Spleen (tissue), 11 donors: ENCODE measurements at regions not wholly inside any gene's neighbourhood (a gene's known extent, or its start where the extent isn't known, plus 50 kb on each side); places are given as distances from the start of the nearest gene placed in this dataset.

ENCODE experiments used
- DNase-seq: peaks from one replicate; pipeline ENCODE4 v3.0.0-alpha.2; 2020
- H3K27ac ChIP-seq, 8 donors: fragments of 200-600 bp; sonication (generic) in 7 of 8; 1 replicate in 4 of 8; 2 replicates in 4 of 8; pipeline versions ENCODE4 v1.5.0 to v1.8.0; 2016 to 2021; ENCODE audit warnings: inconsistent platforms in 4 of 8, mild to moderate bottlenecking in 4 of 8, moderate library complexity in 1 of 8
- H3K27me3 ChIP-seq, 7 donors: fragments of 200-600 bp; sonication (generic) in 6 of 7; replicated peaks in 1 of 7; 1 replicate in 4 of 7; 2 replicates in 3 of 7; pipeline versions ENCODE4 v1.5.0 to v1.8.0; 2016 to 2021; ENCODE audit warnings: inconsistent platforms in 3 of 7, mild to moderate bottlenecking in 1 of 7
- H3K36me3 ChIP-seq, 6 donors: fragments of 200-600 bp; sonication (generic) in 5 of 6; 1 replicate in 4 of 6; 2 replicates in 2 of 6; pipeline versions ENCODE4 v1.5.0 to v1.8.0; 2016 to 2021; ENCODE audit warnings: inconsistent platforms in 2 of 6
- H3K4me1 ChIP-seq, 6 donors: fragments of 200-600 bp; sonication (generic) in 5 of 6; 1 replicate in 3 of 6; 2 replicates in 3 of 6; pipeline versions ENCODE4 v1.5.0 to v1.8.0; 2016 to 2021; ENCODE audit warnings: inconsistent platforms in 3 of 6
- H3K4me3 ChIP-seq, 8 donors: fragments of 200-600 bp; sonication (generic) in 7 of 8; 1 replicate in 4 of 8; 2 replicates in 4 of 8; pipeline versions ENCODE4 v1.5.0 to v1.8.0; 2016 to 2021; ENCODE audit warnings: inconsistent platforms in 4 of 8, mild to moderate bottlenecking in 4 of 8, moderate library complexity in 2 of 8
- H3K9me3 ChIP-seq, 8 donors: fragments of 200-600 bp; sonication (generic) in 7 of 8; 1 replicate in 4 of 8; 2 replicates in 4 of 8; pipeline versions ENCODE4 v1.5.0 to v1.8.0; 2016 to 2021; ENCODE audit warnings: inconsistent platforms in 4 of 8
- CTCF ChIP-seq, 11 experiments: fragments of 200-600 bp in 7 of 11; fragments of 450-650 bp in 4 of 11; sonication (generic) in 4 of 11; IDR thresholded peaks in 8 of 11; conservative IDR thresholded peaks in 3 of 11; 1 replicate in 7 of 11; 2 replicates in 4 of 11; pipeline versions ENCODE4 v1.4.0 to v1.8.0; 2016 to 2021; ENCODE audit warnings: antibody characterized with exemption in 11 of 11, inconsistent platforms in 4 of 11, mild to moderate bottlenecking in 1 of 11
- POLR2A ChIP-seq, 3 donors: fragments of 450-650 bp; IDR thresholded peaks; one replicate each; pipeline ENCODE4 v1.5.1; 2017; ENCODE audit warnings: antibody characterized with exemption in 3 of 3, mild to moderate bottlenecking in 1 of 3
- POLR2AphosphoS5 ChIP-seq, 3 donors: sonication (generic); formaldehyde crosslinking; IDR thresholded peaks; one replicate each; pipeline ENCODE4 v1.5.1; 2017; ENCODE audit warnings: antibody characterized with exemption in 3 of 3
- WGBS, 5 donors: extraction: QIAGEN DNeasy Blood & Tissue Kit in 3 of 5; methylation state at CpG; one replicate each; pipeline versions ENCODE4 v1.1.5 to v1.1.7; 2013 to 2018; 5-methylcytosine and 5-hydroxymethylcytosine counted together
- intact Hi-C: fragments of 100-400 bp; cut with DNase I; formaldehyde crosslinking; loops from one replicate; pipeline ENCODE4 v1.15.0; 2023; ENCODE audit warnings: low total_unique reads
- donor health status: healthy with polysubstance abuse.
- donor health status: DM: no; HTN: no; CAD: no; lungs with moderate emphysema.
- donor health status: DM: no; HTN: no; CAD: no.
- donor health status: Bipolar disorder and iron deficiency.
- donor health status: healthy.
- donor health status: DM: no; HTN: no; CAD: no.
- donor health status: DM: yes; HTN: yes; CAD: no.

DNA sequence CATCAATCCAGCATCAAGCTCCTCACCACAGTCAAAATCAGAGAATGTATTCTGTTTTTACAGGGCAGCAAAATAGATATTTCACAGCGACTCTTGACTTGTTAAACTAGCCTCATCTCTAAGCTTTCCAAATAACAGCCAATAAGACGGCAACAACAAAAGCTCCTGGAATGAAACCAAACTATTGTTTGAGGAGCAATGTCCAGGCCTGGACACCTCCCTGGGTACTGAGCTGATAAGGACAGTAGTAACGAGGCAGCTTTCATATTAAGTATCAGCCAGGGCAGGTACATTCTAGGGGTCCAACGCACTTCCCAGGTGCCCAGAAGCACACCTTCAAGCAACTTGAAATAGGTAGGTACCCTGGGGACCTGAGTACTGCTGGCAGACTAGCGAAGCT, 260.3 kb downstream of the ENC1 start:
- intact Hi-C loops = no loop called here
- TF ChIP-seq CTCF (IDR thresholded peaks at IDR 0.05 in 8 of 11, conservative IDR thresholded peaks at IDR 0.05 in 3 of 11) (no peak), POLR2AphosphoS5 (IDR thresholded peaks at IDR 0.05) (no peak), POLR2A (IDR thresholded peaks at IDR 0.05) (no peak)
- no peaks in the 10 kb centered on the region for H3K36me3 ChIP-seq
- no peak overlapping the region for H3K27ac ChIP-seq
- H3K4me3 ChIP-seq = no peak overlapping the region
- peaks cover 0 to 4% (median 0%) of the 10 kb centered on the region in 8 donors for H3K9me3 ChIP-seq
- H3K27me3 ChIP-seq = no peaks in the 10 kb centered on the region
- 86 to 96% (median 87%) methylated on average over 5 of the region's 5 CpGs for WGBS, 5 donors
- peaks cover 3 to 27% (median 19%) of the 10 kb centered on the region in 6 donors for H3K4me1 ChIP-seq
- DNase-seq = no peak

- 67 to 91% (median 85%) methylated on average over 1 of the region's 1 CpG for WGBS, 5 donors
- Histone ChIP-seq H3K27ac (no peak overlapping the region), H3K36me3 (no peaks in the 10 kb centered on the region), H3K4me3 (no peak overlapping the region), H3K4me1 (peaks cover 0 to 11% (median 7%) of the 10 kb centered on the region in 6 donors), H3K9me3 (peaks cover 0 to 4% (median 0%) of the 10 kb centered on the region in 8 donors), H3K27me3 (no peaks in the 10 kb centered on the region)
- TF ChIP-seq POLR2A (IDR thresholded peaks at IDR 0.05) (no peak), CTCF (IDR thresholded peaks at IDR 0.05 in 8 of 11, conservative IDR thresholded peaks at IDR 0.05 in 3 of 11) (no peak), POLR2AphosphoS5 (IDR thresholded peaks at IDR 0.05) (no peak)
- DNase-seq = no peak
- intact Hi-C loops = no loop called here
These were observed 262.1 kb downstream of the ENC1 start for GRCh38 chr5:74378464-74378863.

GRCh38 chr5:74376187-74376586, 264.3 kb downstream of the ENC1 start:
- DNase-seq = no peak
- 25 to 55% (median 32%) methylated on average over 1 of the region's 1 CpG for WGBS, 5 donors
- TF ChIP-seq POLR2A (IDR thresholded peaks at IDR 0.05) (no peak), POLR2AphosphoS5 (IDR thresholded peaks at IDR 0.05) (no peak), CTCF (IDR thresholded peaks at IDR 0.05 in 8 of 11, conservative IDR thresholded peaks at IDR 0.05 in 3 of 11) (no peak)
- intact Hi-C loops = no loop called here
- no peaks in the 10 kb centered on the region for H3K36me3 ChIP-seq
- H3K4me3 ChIP-seq = no peak overlapping the region
- no peaks in the 10 kb centered on the region for H3K4me1 ChIP-seq
- peaks cover 0 to 4% (median 0%) of the 10 kb centered on the region in 8 donors for H3K9me3 ChIP-seq
- H3K27ac ChIP-seq = no peak overlapping the region
- H3K27me3 ChIP-seq = no peaks in the 10 kb centered on the region

DNA sequence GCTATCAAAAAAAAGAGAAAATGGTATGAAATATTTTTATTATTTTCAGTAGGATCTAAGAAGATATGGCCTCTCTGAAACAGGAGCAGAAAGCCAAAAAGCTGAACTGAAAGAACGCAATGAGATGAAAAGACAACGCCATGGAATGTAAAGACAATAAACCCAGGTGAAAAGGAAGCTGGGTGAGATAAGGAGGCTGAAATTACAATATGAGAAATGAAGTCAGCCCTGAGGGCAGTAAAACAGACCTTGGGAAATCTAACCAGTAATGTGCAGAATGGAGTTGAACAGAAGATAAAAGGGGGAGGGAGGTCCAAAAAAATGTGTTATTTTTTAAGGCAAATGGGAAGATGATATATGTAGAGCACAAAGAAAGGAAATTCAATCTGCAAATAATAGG, 265.3 kb downstream of the ENC1 start:
- intact Hi-C loops = no loop called here
- no peak overlapping the region for H3K27ac ChIP-seq
- WGBS, 5 donors = 54 to 87% (median 74%) methylated on average over 2 of the region's 2 CpGs
- no peak for DNase-seq
- peaks cover 0 to 4% (median 0%) of the 10 kb centered on the region in 8 donors for H3K9me3 ChIP-seq
- no peaks in the 10 kb centered on the region for H3K36me3 ChIP-seq
- no peak overlapping the region for H3K4me3 ChIP-seq
- peaks cover 0 to 3% (median 0%) of the 10 kb centered on the region in 6 donors for H3K4me1 ChIP-seq
- no peak for TF ChIP-seq POLR2A (IDR thresholded peaks at IDR 0.05)
- no peak for TF ChIP-seq CTCF (IDR thresholded peaks at IDR 0.05 in 8 of 11, conservative IDR thresholded peaks at IDR 0.05 in 3 of 11)
- no peak for TF ChIP-seq POLR2AphosphoS5 (IDR thresholded peaks at IDR 0.05)
- no peaks in the 10 kb centered on the region for H3K27me3 ChIP-seq
